Coronary artery (tissue), 2 donors: ENCODE measurements at regions not wholly inside any gene's neighbourhood (a gene's known extent, or its start where the extent isn't known, plus 50 kb on each side); places are given as distances from the start of the nearest gene placed in this dataset.

ENCODE experiments used
- DNase-seq: peaks from one replicate; pipeline ENCODE4 v3.0.0-alpha.2; 2017; ENCODE audit warnings: low spot score
- H3K27ac ChIP-seq, 2 donors: fragments of 200-600 bp; sonication (generic); one replicate each; pipeline ENCODE4 v1.5.1; 2016 to 2019
- H3K4me3 ChIP-seq: fragments of 200-600 bp; sonication (generic); 2 replicates; pipeline ENCODE4 v1.5.1; 2016; ENCODE audit warnings: mild to moderate bottlenecking, moderate library complexity
- TF ChIP-seq, protein P1 (sequence below): fragments of 200-600 bp; sonication (generic); IDR thresholded peaks from one replicate; pipeline ENCODE4 v1.5.1; 2019; ENCODE audit warnings: antibody characterized with exemption

DNA sequence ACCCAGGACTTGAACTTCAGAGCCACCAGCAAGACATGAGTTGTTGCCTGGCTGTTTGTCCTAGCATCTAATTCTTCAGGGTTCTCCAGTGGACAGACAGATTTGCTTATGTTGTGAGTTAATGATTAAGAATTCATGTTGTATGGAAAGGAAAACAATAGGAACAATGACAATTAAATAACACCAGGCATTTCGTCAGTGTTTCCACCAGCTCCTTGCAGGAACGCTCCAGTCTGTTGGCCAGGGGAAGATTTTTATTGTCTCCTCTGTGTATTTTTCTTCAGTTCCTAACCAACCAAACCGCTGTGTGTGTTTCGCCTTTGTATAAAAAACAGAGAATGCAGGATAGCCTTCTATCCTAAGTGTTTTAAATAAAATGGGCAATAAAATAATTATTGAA is 64.4 kb upstream of the PTGFR start:
- no peak for DNase-seq
- H3K4me3 ChIP-seq: no peak overlapping the region

GRCh38 chr1:78427506-78427905 is 63.3 kb upstream of the PTGFR start:
- no peak overlapping the region for H3K27ac ChIP-seq
- no peak overlapping the region for H3K4me3 ChIP-seq
- TF ChIP-seq, protein P1, sequence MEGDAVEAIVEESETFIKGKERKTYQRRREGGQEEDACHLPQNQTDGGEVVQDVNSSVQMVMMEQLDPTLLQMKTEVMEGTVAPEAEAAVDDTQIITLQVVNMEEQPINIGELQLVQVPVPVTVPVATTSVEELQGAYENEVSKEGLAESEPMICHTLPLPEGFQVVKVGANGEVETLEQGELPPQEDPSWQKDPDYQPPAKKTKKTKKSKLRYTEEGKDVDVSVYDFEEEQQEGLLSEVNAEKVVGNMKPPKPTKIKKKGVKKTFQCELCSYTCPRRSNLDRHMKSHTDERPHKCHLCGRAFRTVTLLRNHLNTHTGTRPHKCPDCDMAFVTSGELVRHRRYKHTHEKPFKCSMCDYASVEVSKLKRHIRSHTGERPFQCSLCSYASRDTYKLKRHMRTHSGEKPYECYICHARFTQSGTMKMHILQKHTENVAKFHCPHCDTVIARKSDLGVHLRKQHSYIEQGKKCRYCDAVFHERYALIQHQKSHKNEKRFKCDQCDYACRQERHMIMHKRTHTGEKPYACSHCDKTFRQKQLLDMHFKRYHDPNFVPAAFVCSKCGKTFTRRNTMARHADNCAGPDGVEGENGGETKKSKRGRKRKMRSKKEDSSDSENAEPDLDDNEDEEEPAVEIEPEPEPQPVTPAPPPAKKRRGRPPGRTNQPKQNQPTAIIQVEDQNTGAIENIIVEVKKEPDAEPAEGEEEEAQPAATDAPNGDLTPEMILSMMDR: no peak
- DNase-seq: no peak

More for the DNA sequence above, 64.4 kb upstream of the PTGFR start:
- TF ChIP-seq, protein P1: no peak
- no peak overlapping the region for H3K27ac ChIP-seq

DNA sequence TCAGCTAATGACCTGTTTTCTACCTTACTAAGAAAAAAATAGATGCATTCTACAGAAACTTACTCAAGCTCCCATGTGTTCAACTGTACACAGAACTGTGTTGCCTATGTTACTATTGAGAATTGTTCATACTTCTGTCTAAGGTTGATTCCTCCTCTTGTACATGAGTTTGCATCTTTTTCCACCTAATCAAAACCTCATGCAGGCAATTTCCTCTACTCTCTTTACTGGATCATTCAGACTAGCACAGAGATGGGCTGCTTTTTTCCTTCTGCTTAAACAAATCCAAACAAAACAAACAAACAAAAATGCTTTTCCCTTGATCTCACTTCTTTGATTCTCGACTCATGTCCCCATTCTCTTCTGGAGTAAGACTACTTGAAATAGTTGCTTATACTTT is 58.8 kb upstream of the PTGFR start:
- H3K27ac ChIP-seq: no peak overlapping the region
- TF ChIP-seq, protein P1: no peak
- no peak for DNase-seq
- H3K4me3 ChIP-seq: no peak overlapping the region

DNA sequence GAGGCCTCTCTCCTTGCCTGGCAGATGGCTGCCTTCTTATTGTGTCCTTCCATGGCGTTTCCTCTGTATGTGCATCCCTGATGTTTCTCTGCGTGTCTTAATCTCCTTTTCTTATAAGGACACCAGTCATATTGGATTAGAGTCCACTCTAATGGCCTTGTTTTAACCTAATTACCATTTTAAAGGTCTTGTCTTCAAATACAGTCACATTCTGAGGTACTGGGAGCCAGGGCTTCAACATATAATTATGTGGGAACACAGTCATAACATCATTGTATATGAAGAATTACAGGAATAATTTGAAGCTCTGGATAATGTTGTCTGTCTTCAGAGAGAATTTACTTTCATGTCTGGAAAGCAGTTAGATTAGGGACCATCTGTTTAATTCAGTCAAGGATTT is 56.4 kb upstream of the PTGFR start:
- TF ChIP-seq, protein P1: no peak
- no peak overlapping the region for H3K4me3 ChIP-seq
- H3K27ac ChIP-seq: no peak overlapping the region
- no peak for DNase-seq

DNA sequence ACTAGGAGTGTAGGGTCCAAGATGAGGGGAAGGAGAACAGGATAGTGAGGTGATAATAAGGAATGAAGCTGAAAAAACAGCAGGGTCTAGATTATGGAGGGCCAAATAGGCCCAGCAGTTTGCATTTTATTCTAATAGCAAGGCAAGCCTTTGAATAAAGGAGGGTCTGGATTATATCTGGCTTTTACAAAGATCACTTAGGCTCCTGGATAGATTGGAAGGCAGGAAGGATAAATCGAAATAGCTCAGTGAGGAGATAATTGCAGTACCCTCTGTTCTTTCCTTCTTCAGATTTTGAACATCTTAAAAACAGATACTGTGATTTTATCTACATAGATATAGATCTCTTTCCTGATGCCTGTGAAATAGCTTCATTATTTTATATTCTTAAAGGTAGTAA is 53.8 kb upstream of the PTGFR start:
- Histone ChIP-seq H3K27ac (no peak overlapping the region), H3K4me3 (no peak overlapping the region)
- no peak for DNase-seq
- TF ChIP-seq, protein P1: no peak

DNA sequence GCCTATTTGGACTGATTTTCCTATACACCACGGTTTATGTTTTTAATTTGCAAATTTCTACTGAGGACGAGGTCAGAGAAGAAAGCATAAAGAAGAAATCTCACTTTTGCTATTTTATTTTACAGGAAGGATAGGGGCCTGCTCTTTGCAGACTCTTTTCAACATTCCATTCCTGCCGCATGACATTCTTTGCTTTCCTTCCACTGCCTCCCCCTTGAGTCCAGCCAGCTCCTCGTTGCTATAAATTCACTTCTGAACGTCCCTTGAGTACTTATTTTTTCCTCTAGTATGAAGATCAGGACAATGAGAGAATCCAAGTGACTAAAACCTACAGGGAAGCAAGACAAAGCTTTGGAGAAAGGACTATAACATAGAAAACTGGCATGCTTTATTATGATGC is 53.4 kb upstream of the PTGFR start:
- TF ChIP-seq, protein P1: no peak
- no peak overlapping the region for H3K27ac ChIP-seq
- no peak for DNase-seq
- H3K4me3 ChIP-seq: no peak overlapping the region

DNA sequence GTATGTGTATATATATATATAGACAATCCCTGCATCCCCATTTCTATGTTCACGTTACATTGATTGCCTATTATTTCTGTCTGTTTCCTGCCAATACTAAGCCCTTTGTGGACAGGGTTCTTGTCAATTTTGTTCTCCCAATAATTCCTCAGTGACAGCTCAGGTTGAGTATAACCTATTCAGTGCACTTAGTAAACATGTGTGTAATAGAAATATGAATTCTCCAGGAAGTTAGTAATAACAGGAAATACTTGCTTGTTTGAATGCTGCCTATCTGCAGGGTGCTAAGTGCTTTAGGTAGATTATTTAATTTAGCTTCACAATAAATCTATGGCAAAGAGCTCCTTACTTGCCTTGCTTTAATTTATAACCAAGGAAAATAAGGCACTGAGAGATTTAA is 52.8 kb upstream of the PTGFR start:
- no peak for DNase-seq
- no peak overlapping the region for H3K27ac ChIP-seq
- no peak overlapping the region for H3K4me3 ChIP-seq
- TF ChIP-seq, protein P1: no peak
